DMS153 (cell line): ENCODE measurements at regions not wholly inside any gene's neighbourhood (a gene's known extent, or its start where the extent isn't known, plus 50 kb on each side); places are given as distances from the start of the nearest gene placed in this dataset.
"Not testable (repeated sequence)": the region's sequence is repeated elsewhere in the genome, so short reads cannot be mapped to it uniquely, and the experiment has no call there.

ENCODE experiments used
- DNase-seq: peaks from one replicate; lab custom pipeline; 2025; lab: John Stamatoyannopoulos, UW

GRCh38 chr5:6548756-6549285 is 84.0 kb downstream of the NSUN2 start:
- DNase-seq: no peak

GRCh38 chr5:6547926-6548519 is 84.8 kb downstream of the NSUN2 start:
- DNase-seq: not testable (repeated sequence)

DNA sequence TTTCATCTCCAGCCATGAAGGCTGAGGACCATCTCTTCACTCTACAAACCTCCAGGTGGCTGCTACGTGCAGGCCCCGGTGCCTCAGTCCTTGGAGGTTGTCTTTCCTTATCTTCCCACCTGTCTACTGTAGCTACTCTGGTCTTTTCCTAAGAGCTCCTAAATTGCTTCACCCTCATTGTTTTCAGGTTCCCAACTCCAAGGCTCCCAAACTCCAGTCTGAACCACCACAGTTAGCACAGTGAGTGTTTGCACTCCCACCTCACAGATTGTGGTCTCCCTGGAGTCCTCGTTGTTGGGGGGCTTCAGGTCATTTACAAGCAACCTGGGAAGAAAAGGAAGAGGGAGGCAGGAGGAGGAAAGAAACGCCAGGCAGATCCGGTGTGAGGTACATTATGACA is 85.3 kb downstream of the NSUN2 start:
- no peak for DNase-seq

DNA sequence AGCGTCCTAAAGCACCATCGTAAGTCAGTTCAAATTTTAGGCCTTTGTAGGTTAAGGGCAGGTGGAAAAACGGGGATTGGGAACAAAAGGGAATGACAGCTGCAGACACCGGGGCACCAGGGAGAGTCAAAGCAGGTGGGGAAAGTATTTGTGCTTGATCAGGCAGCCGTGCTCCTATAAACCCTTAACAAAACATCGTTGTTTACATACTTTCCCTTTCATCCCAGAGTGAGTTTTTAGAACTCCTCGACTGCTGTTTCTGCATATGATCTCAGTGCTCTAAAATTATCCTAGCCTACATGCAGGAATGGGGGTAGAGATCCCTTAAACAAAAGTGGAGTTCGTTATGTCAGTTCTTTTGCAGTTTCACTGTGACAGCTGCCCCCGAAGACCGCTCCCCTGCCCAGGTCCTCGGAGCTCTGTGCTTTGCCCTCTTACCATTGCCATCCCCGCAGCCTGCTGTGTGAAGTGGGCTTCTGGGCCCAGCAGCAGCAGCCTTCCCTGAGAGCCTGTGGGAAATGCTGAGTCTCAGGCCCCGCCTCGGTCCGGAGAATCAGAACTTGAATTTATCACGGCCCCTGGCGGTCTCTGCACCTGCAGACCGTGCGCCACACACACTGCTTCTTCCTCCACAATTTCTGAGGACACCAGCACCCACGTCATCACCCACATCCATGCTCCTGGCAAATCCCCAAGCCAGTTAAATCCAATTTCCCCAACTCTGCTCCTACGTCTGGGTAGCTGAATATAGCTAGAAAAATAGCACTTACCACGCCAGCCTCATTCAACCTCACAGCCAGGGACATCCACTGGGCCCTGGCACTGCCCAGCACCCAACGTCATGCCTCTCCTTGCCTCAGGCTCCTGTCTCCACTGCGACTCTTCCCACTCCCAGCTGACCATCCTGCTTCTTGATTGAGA is 86.8 kb downstream of the NSUN2 start:
- DNase-seq: peak; percentile 99

- DNase-seq: no peak
Measured at GRCh38 chr5:6545036-6545693, 87.7 kb downstream of the NSUN2 start.

GRCh38 chr5:6544561-6544935 is 88.3 kb downstream of the NSUN2 start:
- no peak for DNase-seq
